GM23338 (cell line): ENCODE measurements at regions not wholly inside any gene's neighbourhood (a gene's known extent, or its start where the extent isn't known, plus 50 kb on each side); places are given as distances from the start of the nearest gene placed in this dataset.

Experiments used
- ATAC-seq: fragments of 200-7000 bp; cut with Tn5 transposase; 3 replicates; pipeline ENCODE4 v1.9.1; 2020
- DNase-seq: peaks from one replicate; pipeline ENCODE4 v3.0.0-alpha.2; 2015; ENCODE audit warnings: low spot score
- H2AFZ ChIP-seq: fragments of 200-600 bp; sonication (generic); 2 replicates; pipeline ENCODE4 v1.8.0; 2016; ENCODE audit warnings: antibody characterized with exemption, mild to moderate bottlenecking, moderate library complexity
- H3F3A ChIP-seq: fragments of 200-600 bp; sonication (generic); replicated peaks from 2 replicates; pipeline ENCODE4 v1.8.0; 2017; ENCODE audit warnings: antibody characterized with exemption, mixed run types, low read depth
- H3K27ac ChIP-seq: fragments of 200-600 bp; sonication (generic); 2 replicates; pipeline ENCODE4 v1.6.1; 2016; ENCODE audit warnings: low read depth
- H3K27me3 ChIP-seq: fragments of 200-600 bp; sonication (generic); 2 replicates; pipeline ENCODE4 v1.8.0; 2016; ENCODE audit warnings: mild to moderate bottlenecking, mixed run types, moderate library complexity; ENCODE audit not compliant: insufficient read depth
- H3K36me3 ChIP-seq: fragments of 200-600 bp; sonication (generic); 2 replicates; pipeline ENCODE4 v1.8.0; 2016; ENCODE audit warnings: mild to moderate bottlenecking; ENCODE audit not compliant: insufficient read depth
- H3K4me1 ChIP-seq: fragments of 200-600 bp; sonication (generic); 2 replicates; pipeline ENCODE4 v1.8.0; 2016; ENCODE audit warnings: mild to moderate bottlenecking, moderate library complexity; ENCODE audit not compliant: insufficient read depth
- H3K4me2 ChIP-seq: fragments of 200-600 bp; sonication (generic); 2 replicates; pipeline ENCODE4 v1.7.1; 2017; ENCODE audit warnings: mixed run types
- H3K4me3 ChIP-seq: fragments of 200-600 bp; sonication (generic); 2 replicates; pipeline ENCODE4 v1.6.1; 2016; ENCODE audit warnings: mixed run types
- H3K79me2 ChIP-seq: fragments of 200-600 bp; sonication (generic); replicated peaks from 2 replicates; pipeline ENCODE4 v1.8.0; 2017; ENCODE audit warnings: mild to moderate bottlenecking; ENCODE audit not compliant: insufficient read depth
- H3K9me2 ChIP-seq: fragments of 200-600 bp; sonication (generic); 2 replicates; pipeline ENCODE4 v1.8.0; 2017; ENCODE audit not compliant: insufficient read depth
- H4K20me1 ChIP-seq: fragments of 200-600 bp; sonication (generic); replicated peaks from 2 replicates; pipeline ENCODE4 v1.8.0; 2017; ENCODE audit warnings: mild to moderate bottlenecking; ENCODE audit not compliant: insufficient read depth
- H3K27ac Mint-ChIP-seq: 2 replicates; pipeline ENCODE4 v1.8.0; 2020; ENCODE audit warnings: inconsistent platforms, mild to moderate bottlenecking, moderate library complexity, mixed read lengths
- H3K27me3 Mint-ChIP-seq: 3 replicates; pipeline ENCODE4 v1.8.0; 2022; ENCODE audit warnings: low read depth, mild to moderate bottlenecking, moderate library complexity, mixed read lengths, inconsistent platforms; ENCODE audit not compliant: insufficient read depth, poor library complexity
- H3K36me3 Mint-ChIP-seq: 3 replicates; pipeline ENCODE4 v1.8.0; 2021; ENCODE audit warnings: low read depth, mild to moderate bottlenecking, inconsistent platforms, moderate library complexity, mixed read lengths
- H3K4me1 Mint-ChIP-seq: 3 replicates; pipeline ENCODE4 v1.8.0; 2020; ENCODE audit warnings: mild to moderate bottlenecking, inconsistent platforms, mixed read lengths
- H3K4me3 Mint-ChIP-seq: 3 replicates; pipeline ENCODE4 v1.8.0; 2021; ENCODE audit warnings: moderate library complexity, mild to moderate bottlenecking, inconsistent platforms, mixed read lengths
- H3K9me3 Mint-ChIP-seq: 3 replicates; pipeline ENCODE4 v1.8.0; 2020; ENCODE audit warnings: moderate library complexity, mild to moderate bottlenecking, inconsistent platforms, mixed read lengths
- CREB1 ChIP-seq: fragments of 250-450 bp; sonication (Bioruptor Pico); IDR thresholded peaks from 2 replicates; pipeline ENCODE4 v1.5.0; 2020; ENCODE audit warnings: low read depth, mild to moderate bottlenecking, moderate library complexity
- ETS1 ChIP-seq: IDR thresholded peaks from 2 replicates; pipeline ENCODE4 v1.6.1; 2016; ENCODE audit warnings: antibody characterized with exemption
- EZH2 ChIP-seq: fragments of 200-600 bp; sonication (generic); IDR thresholded peaks from one replicate; pipeline ENCODE4 v1.8.0; 2017; ENCODE audit warnings: antibody characterized with exemption, mild to moderate bottlenecking, low read depth; ENCODE audit not compliant: unreplicated experiment
- EZH2phosphoT487 ChIP-seq: fragments of 200-600 bp; sonication (generic); IDR thresholded peaks from one replicate; pipeline ENCODE4 v1.8.1; 2018; ENCODE audit warnings: antibody characterized with exemption; ENCODE audit not compliant: unreplicated experiment
- ZNF114 ChIP-seq: fragments of 250-450 bp; sonication (Bioruptor Pico); IDR thresholded peaks from 2 replicates; pipeline ENCODE4 v1.5.0; 2020; ENCODE audit warnings: mild to moderate bottlenecking, moderate library complexity
- ZNF331 ChIP-seq: fragments of 250-450 bp; sonication (Bioruptor Pico); IDR thresholded peaks from 2 replicates; pipeline ENCODE4 v1.5.0; 2020; ENCODE audit warnings: low read depth, mild to moderate bottlenecking, moderate library complexity
- ZNF462 ChIP-seq: fragments of 250-450 bp; sonication (Bioruptor Pico); IDR thresholded peaks from 2 replicates; pipeline ENCODE4 v1.5.0; 2020; ENCODE audit warnings: mild to moderate bottlenecking, moderate library complexity
- TF ChIP-seq, protein P1 (sequence below): IDR thresholded peaks from one replicate; pipeline ENCODE4 v1.6.1; 2018; ENCODE audit warnings: antibody characterized with exemption; ENCODE audit not compliant: unreplicated experiment

- no peak for ATAC-seq
- no peaks in the 10 kb centered on the region for H3K27me3 ChIP-seq
- no peak overlapping the region for H2AFZ ChIP-seq
Observed at GRCh38 chr5:23112237-23112636, 259.1 kb upstream of the CDH12 start.

More at GRCh38 chr5:23112237-23112636, 259.1 kb upstream of the CDH12 start:
- no peaks in the 10 kb centered on the region for H3K4me1 ChIP-seq
- Mint-ChIP-seq H3K36me3 (no peaks in the 10 kb centered on the region), H3K9me3 (no peaks in the 10 kb centered on the region), H3K27ac (no peak overlapping the region), H3K4me3 (no peak overlapping the region), H3K4me1 (no peaks in the 10 kb centered on the region), H3K27me3 (no peaks in the 10 kb centered on the region)
- no peak for TF ChIP-seq ZNF462 (CRISPR knock-in tag)
- TF ChIP-seq EZH2, result no peak
- no peak for TF ChIP-seq EZH2phosphoT487
- TF ChIP-seq ZNF114, result no peak
- no peak for TF ChIP-seq ETS1
- TF ChIP-seq, protein P1, sequence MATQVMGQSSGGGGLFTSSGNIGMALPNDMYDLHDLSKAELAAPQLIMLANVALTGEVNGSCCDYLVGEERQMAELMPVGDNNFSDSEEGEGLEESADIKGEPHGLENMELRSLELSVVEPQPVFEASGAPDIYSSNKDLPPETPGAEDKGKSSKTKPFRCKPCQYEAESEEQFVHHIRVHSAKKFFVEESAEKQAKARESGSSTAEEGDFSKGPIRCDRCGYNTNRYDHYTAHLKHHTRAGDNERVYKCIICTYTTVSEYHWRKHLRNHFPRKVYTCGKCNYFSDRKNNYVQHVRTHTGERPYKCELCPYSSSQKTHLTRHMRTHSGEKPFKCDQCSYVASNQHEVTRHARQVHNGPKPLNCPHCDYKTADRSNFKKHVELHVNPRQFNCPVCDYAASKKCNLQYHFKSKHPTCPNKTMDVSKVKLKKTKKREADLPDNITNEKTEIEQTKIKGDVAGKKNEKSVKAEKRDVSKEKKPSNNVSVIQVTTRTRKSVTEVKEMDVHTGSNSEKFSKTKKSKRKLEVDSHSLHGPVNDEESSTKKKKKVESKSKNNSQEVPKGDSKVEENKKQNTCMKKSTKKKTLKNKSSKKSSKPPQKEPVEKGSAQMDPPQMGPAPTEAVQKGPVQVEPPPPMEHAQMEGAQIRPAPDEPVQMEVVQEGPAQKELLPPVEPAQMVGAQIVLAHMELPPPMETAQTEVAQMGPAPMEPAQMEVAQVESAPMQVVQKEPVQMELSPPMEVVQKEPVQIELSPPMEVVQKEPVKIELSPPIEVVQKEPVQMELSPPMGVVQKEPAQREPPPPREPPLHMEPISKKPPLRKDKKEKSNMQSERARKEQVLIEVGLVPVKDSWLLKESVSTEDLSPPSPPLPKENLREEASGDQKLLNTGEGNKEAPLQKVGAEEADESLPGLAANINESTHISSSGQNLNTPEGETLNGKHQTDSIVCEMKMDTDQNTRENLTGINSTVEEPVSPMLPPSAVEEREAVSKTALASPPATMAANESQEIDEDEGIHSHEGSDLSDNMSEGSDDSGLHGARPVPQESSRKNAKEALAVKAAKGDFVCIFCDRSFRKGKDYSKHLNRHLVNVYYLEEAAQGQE, result no peak
- TF ChIP-seq CREB1 (CRISPR knock-in tag), result no peak
- TF ChIP-seq ZNF331 (CRISPR knock-in tag), result no peak
- no peak overlapping the region for H3K4me2 ChIP-seq
- no peaks in the 10 kb centered on the region for H3K9me2 ChIP-seq
- no peaks in the 10 kb centered on the region for H3F3A ChIP-seq
- H3K36me3 ChIP-seq, result no peaks in the 10 kb centered on the region
- H4K20me1 ChIP-seq, result no peaks in the 10 kb centered on the region
- no peak for DNase-seq
- H3K79me2 ChIP-seq, result no peaks in the 10 kb centered on the region
- H3K4me3 ChIP-seq, result no peak overlapping the region
- no peak overlapping the region for H3K27ac ChIP-seq
